HG03558 (cell line): ENCODE measurements at regions not wholly inside any gene's neighbourhood (a gene's known extent, or its start where the extent isn't known, plus 50 kb on each side); places are given as distances from the start of the nearest gene placed in this dataset.

Experiments
- ATAC-seq: cut with Tn5 transposase; IDR thresholded peaks from one replicate; pipeline ENCODE4 v1.9.1; 2021; ENCODE audit warnings: moderate number of reproducible peaks; ENCODE audit not compliant: unreplicated experiment; ENCODE audit errors: extremely low read depth

DNA sequence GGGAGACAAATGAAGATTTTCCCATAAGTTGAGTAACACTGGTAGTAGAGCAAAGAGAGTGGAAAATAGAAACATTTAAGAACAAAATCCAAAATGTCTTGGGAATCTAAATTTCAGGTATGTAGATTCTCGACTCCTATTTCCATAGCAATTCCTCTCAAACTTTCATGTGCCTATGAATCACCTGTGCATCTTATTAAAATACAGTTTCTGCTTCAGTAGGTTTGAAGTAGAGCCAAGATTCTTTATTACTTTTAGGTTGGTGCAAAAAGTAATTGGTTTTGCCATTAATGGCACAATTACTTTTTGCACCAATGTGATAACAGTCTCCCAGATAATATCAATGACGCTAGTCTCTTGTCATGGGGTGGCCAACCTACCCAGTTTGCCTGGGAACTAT is 115.3 kb upstream of the SLC5A12 start:
- ATAC-seq: no peak

- no peak for ATAC-seq
These were observed 118.2 kb upstream of the SLC5A12 start for GRCh38 chr11:26839911-26840698.

DNA sequence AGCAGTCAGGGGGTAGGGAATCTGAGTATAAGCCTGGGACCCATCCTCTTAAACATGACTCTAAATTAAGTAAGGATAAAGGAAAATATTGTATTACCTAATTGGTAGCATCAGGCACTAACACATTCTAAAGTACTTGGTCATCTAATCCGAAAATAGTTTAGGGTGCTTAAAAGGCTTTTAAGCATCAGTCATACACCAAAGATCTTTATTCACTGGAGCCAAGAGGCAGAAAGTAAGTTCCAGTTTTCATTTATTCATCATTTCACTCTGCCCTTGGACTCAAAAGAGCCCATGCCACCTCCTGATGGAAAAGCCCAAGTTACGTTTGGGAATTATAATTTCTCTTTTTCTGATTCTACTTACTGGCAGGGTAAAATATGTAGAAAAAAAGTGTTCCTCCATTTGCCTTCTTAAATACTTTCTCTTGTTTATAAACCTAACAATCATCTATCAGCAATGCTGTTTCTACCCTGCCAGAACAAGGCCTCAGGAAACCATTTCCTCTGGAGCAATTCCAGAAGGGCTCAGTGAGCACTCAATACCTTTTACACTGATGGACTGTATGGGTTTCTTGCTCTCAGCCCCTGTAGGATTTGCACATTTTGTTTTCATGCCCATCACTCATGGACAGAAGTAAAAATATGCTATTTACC is 120.1 kb upstream of the SLC5A12 start:
- no peak for ATAC-seq

DNA sequence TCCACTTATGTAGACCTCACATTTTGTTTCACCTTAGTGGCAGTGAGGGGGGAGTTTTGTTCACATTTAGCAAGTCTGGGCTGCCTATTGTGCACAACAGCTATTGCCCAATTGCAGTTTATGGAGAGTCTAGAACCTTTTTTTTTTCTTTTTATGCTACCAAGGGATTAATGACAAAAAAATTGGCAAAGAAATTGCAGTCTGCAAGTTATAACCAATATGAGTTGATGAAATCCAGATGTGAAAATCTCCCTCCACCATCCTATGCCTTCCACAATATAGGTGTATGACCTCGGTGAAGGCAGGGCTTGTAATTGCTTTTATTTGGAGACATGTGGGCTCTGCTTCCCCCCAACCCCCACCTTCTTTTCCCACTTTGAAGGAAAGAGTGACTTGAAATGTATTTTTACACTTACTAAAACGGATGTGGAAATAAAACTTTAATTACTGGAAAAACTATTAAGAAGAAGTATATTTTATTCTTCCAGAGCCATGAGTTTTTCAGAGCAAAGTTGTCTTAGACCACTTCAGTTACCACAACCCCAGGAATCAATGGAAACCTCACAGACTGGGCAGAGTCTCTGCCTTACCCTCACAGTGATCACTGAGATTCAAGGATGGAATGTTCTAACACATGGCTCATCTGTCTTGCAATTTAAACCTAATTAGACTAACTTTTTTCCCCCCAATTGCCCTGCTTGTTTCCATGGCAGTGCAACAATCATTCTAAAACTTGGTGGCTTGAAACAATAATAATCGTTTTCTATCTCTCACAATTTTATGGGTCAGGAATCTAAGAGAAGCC is 120.8 kb upstream of the SLC5A12 start:
- no peak for ATAC-seq

DNA sequence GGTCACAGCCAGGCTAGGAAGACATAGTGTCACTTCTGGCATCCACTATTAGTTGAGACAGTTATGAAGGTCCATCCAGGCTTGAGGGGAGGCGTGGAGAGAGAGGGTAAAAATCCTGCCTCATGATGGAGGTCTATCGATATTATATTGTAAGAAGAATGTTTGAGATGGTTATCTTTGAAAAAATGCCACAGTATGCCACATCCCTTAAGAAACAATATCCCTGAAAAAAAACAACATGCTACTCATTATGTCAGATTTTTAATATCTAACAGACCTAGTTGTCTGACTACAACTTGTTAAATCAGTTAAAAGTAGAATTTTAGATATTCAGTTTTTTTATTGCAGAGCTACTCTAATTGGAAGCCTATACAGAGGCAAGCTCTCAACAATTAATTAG is 121.7 kb upstream of the SLC5A12 start:
- ATAC-seq: no peak

- ATAC-seq: no peak
These were observed 123.1 kb upstream of the SLC5A12 start for GRCh38 chr11:26844963-26845362.

GRCh38 chr11:26846227-26846626 is 124.4 kb upstream of the SLC5A12 start:
- ATAC-seq: no peak

DNA sequence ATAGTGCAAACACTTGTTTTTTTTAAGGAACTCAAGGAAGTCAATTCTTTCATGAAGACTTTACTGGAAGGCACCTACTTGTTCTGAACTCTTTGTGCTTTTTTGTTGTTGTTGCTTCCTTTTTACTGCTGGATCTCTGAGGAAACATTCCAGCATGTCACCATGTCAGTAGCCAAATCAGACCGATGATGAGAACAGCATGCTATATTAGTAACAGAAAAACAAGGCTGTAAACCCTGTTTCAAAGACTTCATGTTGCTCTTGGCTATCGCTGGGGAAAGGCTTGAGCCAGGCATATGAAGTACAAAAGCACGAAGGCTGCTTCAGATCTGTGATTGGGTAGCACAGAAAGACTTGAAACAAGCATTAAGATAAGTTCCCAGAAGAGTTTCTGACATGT is 125.6 kb upstream of the SLC5A12 start:
- no peak for ATAC-seq

DNA sequence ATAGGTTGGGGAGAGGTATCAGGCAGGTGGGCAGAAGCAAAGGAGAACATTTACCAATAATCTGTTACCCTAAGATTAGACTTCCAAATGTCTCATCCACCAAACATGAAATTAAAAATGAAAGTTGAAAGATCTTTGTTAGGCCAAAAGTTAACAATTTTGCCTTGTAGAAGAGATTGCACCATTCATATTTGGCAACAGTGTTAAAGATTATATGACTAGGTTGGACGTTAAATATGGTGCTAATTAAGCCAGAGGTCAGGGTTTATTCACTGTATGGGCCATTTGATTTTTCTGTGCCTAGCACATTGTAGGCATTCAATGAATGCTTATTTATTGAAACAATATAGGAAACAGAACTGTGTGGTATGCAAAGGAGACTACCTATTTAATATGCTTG is 126.1 kb upstream of the SLC5A12 start:
- ATAC-seq: no peak

DNA sequence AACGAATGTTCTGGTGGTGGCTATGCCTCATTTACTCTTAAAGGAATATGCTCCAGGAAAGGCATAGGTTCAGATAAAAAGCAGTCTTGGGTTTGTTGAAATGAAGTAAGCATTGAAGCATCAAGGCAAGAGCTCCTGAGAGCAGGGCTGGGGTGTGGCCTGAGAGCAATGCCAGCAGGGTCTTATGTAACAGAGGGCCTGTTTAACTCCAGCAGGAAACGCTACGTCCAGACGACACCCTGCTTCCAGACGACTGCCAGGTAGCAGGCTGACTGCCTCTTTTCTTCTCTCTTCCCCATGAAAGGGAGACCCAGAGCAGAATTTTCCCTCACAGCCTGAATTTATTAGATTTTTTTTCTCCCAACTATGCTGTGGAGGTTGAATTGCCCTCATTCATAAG is 127.2 kb upstream of the SLC5A12 start:
- no peak for ATAC-seq

- ATAC-seq: no peak
These were observed 129.4 kb upstream of the SLC5A12 start for GRCh38 chr11:26851291-26851690.

- ATAC-seq: no peak
These were observed 129.8 kb upstream of the SLC5A12 start for GRCh38 chr11:26851696-26852095.

DNA sequence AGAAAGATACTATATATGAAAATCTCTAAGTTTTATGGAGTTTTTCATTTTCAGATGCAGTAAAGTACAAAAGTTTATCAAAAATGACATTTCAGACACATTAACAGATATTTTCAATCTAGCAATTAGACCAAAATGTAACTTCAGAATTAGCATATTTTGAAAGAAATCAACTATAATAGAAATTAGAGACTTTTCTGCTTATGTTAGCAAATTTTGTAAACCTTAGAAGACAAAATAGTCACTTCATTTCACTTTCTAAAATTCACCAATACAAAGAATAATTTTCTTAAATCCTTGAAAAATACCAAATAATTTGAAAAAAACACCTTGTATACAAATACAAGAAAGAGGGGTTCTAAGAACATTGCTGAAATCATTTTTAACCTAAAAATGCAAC is 135.8 kb upstream of the FIBIN start:
- ATAC-seq: no peak

DNA sequence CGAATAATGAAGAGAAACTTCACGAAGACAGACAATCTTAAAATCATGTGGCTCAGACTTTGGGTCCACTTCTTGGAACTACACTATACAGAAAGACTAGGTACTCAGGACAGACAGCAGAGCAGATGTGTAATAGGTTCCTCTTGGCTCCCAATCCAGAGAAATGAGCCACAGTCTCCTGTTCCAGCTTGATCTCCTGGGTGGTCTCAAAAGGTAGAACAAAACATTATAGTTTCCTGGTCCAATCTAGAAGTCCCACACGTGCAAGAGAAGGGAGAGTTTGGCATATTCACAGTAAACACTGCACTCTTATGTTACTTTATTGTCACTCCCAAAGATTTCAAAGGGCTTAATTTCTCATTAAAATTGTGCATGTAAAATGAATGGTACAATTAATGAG is 134.5 kb upstream of the FIBIN start:
- no peak for ATAC-seq

DNA sequence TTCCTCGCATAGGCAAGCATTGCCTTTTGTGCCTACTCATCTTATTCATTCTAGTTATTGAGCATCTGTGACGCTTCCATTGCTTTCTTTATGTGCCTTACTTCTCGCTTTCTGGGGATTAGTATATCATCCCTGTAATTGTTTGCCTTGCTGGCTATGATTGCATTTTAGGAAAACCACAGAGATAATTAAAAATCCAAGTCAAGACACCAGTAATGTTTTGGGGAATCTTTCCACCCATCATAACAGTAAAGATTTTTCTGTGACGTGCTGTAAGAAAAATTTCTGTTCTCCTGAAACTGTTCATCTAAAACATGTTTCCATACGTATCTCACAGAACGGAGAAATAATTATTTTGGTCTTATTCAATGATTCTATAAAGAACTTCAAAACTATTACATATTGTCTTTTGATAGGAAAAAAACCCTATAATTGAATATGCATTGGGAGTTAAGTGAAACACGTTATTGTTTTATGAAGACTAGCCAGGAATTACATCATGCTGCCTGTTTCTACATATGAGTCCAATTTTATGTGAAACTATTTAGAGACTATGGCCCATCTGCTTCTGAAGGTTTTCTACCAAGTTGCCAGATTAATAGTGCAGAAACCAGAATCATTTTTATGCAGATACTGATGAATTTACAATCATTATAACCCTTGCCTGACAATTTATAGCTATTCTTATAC is 133.7 kb upstream of the FIBIN start:
- no peak for ATAC-seq

GRCh38 chr11:26860895-26861294 is 133.0 kb upstream of the FIBIN start:
- ATAC-seq: no peak

GRCh38 chr11:26862801-26863200 is 131.1 kb upstream of the FIBIN start:
- ATAC-seq: no peak

DNA sequence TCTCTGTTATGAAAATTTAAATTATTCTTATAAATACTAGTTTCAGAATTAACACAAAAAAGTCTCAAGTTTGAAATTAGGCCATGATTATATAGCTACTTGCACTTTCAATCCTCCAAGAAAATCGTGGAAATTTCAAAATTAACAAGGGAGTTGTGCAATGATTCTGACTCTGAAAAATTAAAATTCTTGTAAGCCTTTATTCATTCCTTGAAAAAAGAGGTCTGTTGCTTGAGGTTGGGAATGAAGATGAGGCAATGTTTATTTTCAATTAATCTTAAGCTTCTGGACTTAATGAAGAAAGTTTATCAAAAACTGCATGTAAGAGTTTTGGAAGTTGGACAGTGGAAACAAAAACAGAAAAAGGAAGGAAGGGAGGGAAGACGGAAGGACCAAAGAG is 128.2 kb upstream of the FIBIN start:
- ATAC-seq: no peak

- ATAC-seq: no peak
These were observed 126.6 kb upstream of the FIBIN start for GRCh38 chr11:26867286-26867685.

DNA sequence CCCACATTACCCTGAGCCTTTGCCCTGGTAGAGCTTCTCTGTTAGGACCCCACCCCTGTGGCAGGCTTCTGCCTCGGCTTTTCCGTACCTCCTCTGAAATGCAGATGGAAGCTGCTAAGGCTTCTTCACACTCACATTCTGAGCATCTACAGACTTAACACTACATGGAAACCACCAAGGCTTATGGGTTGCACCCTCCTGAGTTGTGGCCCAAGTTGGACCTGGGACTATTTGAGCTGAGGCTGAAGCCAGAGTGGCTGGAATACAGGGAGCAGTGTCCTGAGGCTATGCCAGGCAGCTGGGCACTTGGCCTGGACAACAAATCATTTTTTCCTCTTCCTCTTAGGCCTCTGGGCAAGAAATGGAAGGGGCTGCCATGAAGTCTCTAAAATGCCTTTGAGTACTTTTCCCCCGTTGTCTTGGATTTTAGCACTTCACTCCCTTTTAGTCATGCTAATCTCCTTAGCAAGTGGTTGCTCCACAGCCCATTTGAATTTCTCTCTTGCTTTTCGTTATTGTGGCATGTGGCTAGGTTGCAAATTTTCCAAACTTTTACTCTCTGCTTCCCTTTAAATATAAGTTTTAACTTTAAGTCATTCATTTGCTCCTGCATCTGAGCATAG is 114.8 kb upstream of the FIBIN start:
- no peak for ATAC-seq
